NB4 (cell line): ENCODE measurements at regions not wholly inside any gene's neighbourhood (a gene's known extent, or its start where the extent isn't known, plus 50 kb on each side); places are given as distances from the start of the nearest gene placed in this dataset.

Experiments
- CTCF ChIP-seq: IDR thresholded peaks from one replicate; pipeline ENCODE4 v1.5.1; 2012; ENCODE audit warnings: low read depth, low read length
- MAX ChIP-seq: IDR thresholded peaks from 2 replicates; pipeline ENCODE4 v1.6.1; 2011; ENCODE audit warnings: low read depth, low read length

- no peak for TF ChIP-seq CTCF
- no peak for TF ChIP-seq MAX
Observed at GRCh38 chr18:35852786-35853185, 119.7 kb upstream of the RMP24 start.
